B cell (primary cell): ENCODE measurements at regions not wholly inside any gene's neighbourhood (a gene's known extent, or its start where the extent isn't known, plus 50 kb on each side); places are given as distances from the start of the nearest gene placed in this dataset.

Experiments used
- EZH2 ChIP-seq: IDR thresholded peaks from 2 replicates; pipeline ENCODE4 v1.6.1; 2012; ENCODE audit warnings: borderline replicate concordance, low read depth, mild to moderate bottlenecking, moderate library complexity, low read length; ENCODE audit not compliant: insufficient read depth, poor library complexity, severe bottlenecking
- TF ChIP-seq, protein P1 (sequence below): fragments of 200-600 bp; IDR thresholded peaks from one replicate; pipeline ENCODE4 v1.8.0; 2022; ENCODE audit warnings: antibody characterized with exemption, mild to moderate bottlenecking

GRCh38 chr18:42392926-42393325 lies 437.9 kb downstream of the PIK3C3 start:
- TF ChIP-seq, protein P1, sequence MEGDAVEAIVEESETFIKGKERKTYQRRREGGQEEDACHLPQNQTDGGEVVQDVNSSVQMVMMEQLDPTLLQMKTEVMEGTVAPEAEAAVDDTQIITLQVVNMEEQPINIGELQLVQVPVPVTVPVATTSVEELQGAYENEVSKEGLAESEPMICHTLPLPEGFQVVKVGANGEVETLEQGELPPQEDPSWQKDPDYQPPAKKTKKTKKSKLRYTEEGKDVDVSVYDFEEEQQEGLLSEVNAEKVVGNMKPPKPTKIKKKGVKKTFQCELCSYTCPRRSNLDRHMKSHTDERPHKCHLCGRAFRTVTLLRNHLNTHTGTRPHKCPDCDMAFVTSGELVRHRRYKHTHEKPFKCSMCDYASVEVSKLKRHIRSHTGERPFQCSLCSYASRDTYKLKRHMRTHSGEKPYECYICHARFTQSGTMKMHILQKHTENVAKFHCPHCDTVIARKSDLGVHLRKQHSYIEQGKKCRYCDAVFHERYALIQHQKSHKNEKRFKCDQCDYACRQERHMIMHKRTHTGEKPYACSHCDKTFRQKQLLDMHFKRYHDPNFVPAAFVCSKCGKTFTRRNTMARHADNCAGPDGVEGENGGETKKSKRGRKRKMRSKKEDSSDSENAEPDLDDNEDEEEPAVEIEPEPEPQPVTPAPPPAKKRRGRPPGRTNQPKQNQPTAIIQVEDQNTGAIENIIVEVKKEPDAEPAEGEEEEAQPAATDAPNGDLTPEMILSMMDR, result no peak
- TF ChIP-seq EZH2, result no peak
